Activated T-helper 17 cell treated with anti-CD3 and anti-CD28 coated beads, Interleukin-2, amount 50 U/mL, for 72 hours (primary cell): ENCODE measurements at regions not wholly inside any gene's neighbourhood (a gene's known extent, or its start where the extent isn't known, plus 50 kb on each side); places are given as distances from the start of the nearest gene placed in this dataset.

Source experiments
- ATAC-seq: fragments of 150-1000 bp; cut with Tn5 transposase; replicated peaks from 2 replicates; pipeline ENCODE4 v1.10.0; 2021; ENCODE audit warnings: mild to moderate bottlenecking, moderate library complexity
- H3K27ac Mint-ChIP-seq: one replicate; pipeline ENCODE4 v1.8.0; 2022; ENCODE audit warnings: mixed read lengths
- H3K27me3 Mint-ChIP-seq: one replicate; pipeline ENCODE4 v1.8.0; 2022; ENCODE audit warnings: mixed read lengths
- H3K36me3 Mint-ChIP-seq: one replicate; pipeline ENCODE4 v1.8.0; 2022; ENCODE audit warnings: low read depth, mild to moderate bottlenecking, mixed read lengths
- H3K4me1 Mint-ChIP-seq: one replicate; pipeline ENCODE4 v1.8.0; 2022; ENCODE audit warnings: mixed read lengths
- H3K4me3 Mint-ChIP-seq: one replicate; pipeline ENCODE4 v1.8.0; 2022; ENCODE audit warnings: mild to moderate bottlenecking, mixed read lengths
- H3K9me3 Mint-ChIP-seq: one replicate; pipeline ENCODE4 v1.8.0; 2022; ENCODE audit warnings: mixed read lengths

- Mint-ChIP-seq H3K4me1 (peaks cover 7% of the 10 kb centered on the region), H3K36me3 (no peaks in the 10 kb centered on the region), H3K9me3 (no peaks in the 10 kb centered on the region), H3K4me3 (no peak overlapping the region), H3K27ac (no peak overlapping the region), H3K27me3 (no peaks in the 10 kb centered on the region)
- ATAC-seq: no peak
These were observed 131.0 kb upstream of the CXCR4 start for GRCh38 chr2:136248907-136249306.

GRCh38 chr2:136248242-136248641 is 130.3 kb upstream of the CXCR4 start:
- no peaks in the 10 kb centered on the region for H3K36me3 Mint-ChIP-seq
- H3K27ac Mint-ChIP-seq: no peak overlapping the region
- H3K27me3 Mint-ChIP-seq: no peaks in the 10 kb centered on the region
- peaks cover 7% of the 10 kb centered on the region for H3K4me1 Mint-ChIP-seq
- no peak overlapping the region for H3K4me3 Mint-ChIP-seq
- no peak for ATAC-seq
- H3K9me3 Mint-ChIP-seq: no peaks in the 10 kb centered on the region

GRCh38 chr2:136247204-136247950 is 129.4 kb upstream of the CXCR4 start:
- H3K4me1 Mint-ChIP-seq: peaks cover 16% of the 10 kb centered on the region
- H3K9me3 Mint-ChIP-seq: no peaks in the 10 kb centered on the region
- no peaks in the 10 kb centered on the region for H3K27me3 Mint-ChIP-seq
- H3K4me3 Mint-ChIP-seq: no peak overlapping the region
- peak overlapping the region; percentile 41 for H3K27ac Mint-ChIP-seq
- ATAC-seq: peak; percentile 53
- no peaks in the 10 kb centered on the region for H3K36me3 Mint-ChIP-seq

GRCh38 chr2:136246086-136246669 is 128.2 kb upstream of the CXCR4 start:
- Mint-ChIP-seq H3K4me3 (no peak overlapping the region), H3K27me3 (no peaks in the 10 kb centered on the region)

GRCh38 chr2:136245211-136245610 is 127.3 kb upstream of the CXCR4 start:
- Mint-ChIP-seq H3K27ac (peak overlapping the region; percentile 54), H3K27me3 (no peaks in the 10 kb centered on the region), H3K36me3 (no peaks in the 10 kb centered on the region), H3K4me1 (peaks cover 32% of the 10 kb centered on the region), H3K9me3 (peaks cover 3% of the 10 kb centered on the region), H3K4me3 (no peak overlapping the region)
- no peak for ATAC-seq

More at GRCh38 chr2:136246086-136246669, 128.2 kb upstream of the CXCR4 start:
- no peaks in the 10 kb centered on the region for H3K36me3 Mint-ChIP-seq
- H3K9me3 Mint-ChIP-seq: peaks cover 3% of the 10 kb centered on the region
- H3K27ac Mint-ChIP-seq: no peak overlapping the region
- ATAC-seq: no peak
- peaks cover 27% of the 10 kb centered on the region for H3K4me1 Mint-ChIP-seq

- Mint-ChIP-seq H3K36me3 (no peaks in the 10 kb centered on the region), H3K9me3 (peaks cover 3% of the 10 kb centered on the region), H3K4me1 (peaks cover 34% of the 10 kb centered on the region), H3K4me3 (no peak overlapping the region), H3K27me3 (no peaks in the 10 kb centered on the region), H3K27ac (peak overlapping the region; percentile 54)
- no peak for ATAC-seq
These were observed 126.6 kb upstream of the CXCR4 start for GRCh38 chr2:136244536-136244885.

GRCh38 chr2:136243638-136244535 is 125.9 kb upstream of the CXCR4 start:
- H3K4me3 Mint-ChIP-seq: no peak overlapping the region
- H3K27me3 Mint-ChIP-seq: no peaks in the 10 kb centered on the region
- peaks cover 3% of the 10 kb centered on the region for H3K9me3 Mint-ChIP-seq
- H3K4me1 Mint-ChIP-seq: peaks cover 39% of the 10 kb centered on the region
- peak overlapping the region; percentile 92 for H3K27ac Mint-ChIP-seq
- ATAC-seq: no peak
- H3K36me3 Mint-ChIP-seq: no peaks in the 10 kb centered on the region

GRCh38 chr2:136242687-136243277 is 124.8 kb upstream of the CXCR4 start:
- H3K4me1 Mint-ChIP-seq: peaks cover 45% of the 10 kb centered on the region
- no peaks in the 10 kb centered on the region for H3K36me3 Mint-ChIP-seq
- H3K27ac Mint-ChIP-seq: peak overlapping the region; percentile 92
- H3K9me3 Mint-ChIP-seq: peaks cover 3% of the 10 kb centered on the region
- no peaks in the 10 kb centered on the region for H3K27me3 Mint-ChIP-seq
- H3K4me3 Mint-ChIP-seq: peak overlapping the region; percentile 62
- ATAC-seq: peak; percentile 83

GRCh38 chr2:136242100-136242499 is 124.2 kb upstream of the CXCR4 start:
- peak overlapping the region; percentile 62 for H3K4me3 Mint-ChIP-seq
- H3K27ac Mint-ChIP-seq: peak overlapping the region; percentile 92
- H3K9me3 Mint-ChIP-seq: peaks cover 3% of the 10 kb centered on the region
- no peaks in the 10 kb centered on the region for H3K36me3 Mint-ChIP-seq
- no peaks in the 10 kb centered on the region for H3K27me3 Mint-ChIP-seq
- no peak for ATAC-seq
- peaks cover 40% of the 10 kb centered on the region for H3K4me1 Mint-ChIP-seq

GRCh38 chr2:136239079-136239685 is 121.2 kb upstream of the CXCR4 start:
- H3K4me3 Mint-ChIP-seq: peak overlapping the region; percentile 62
- H3K27ac Mint-ChIP-seq: peak overlapping the region; percentile 92
- peaks cover 40% of the 10 kb centered on the region for H3K4me1 Mint-ChIP-seq
- H3K27me3 Mint-ChIP-seq: no peaks in the 10 kb centered on the region
- ATAC-seq: no peak
- H3K36me3 Mint-ChIP-seq: no peaks in the 10 kb centered on the region
- peaks cover 3% of the 10 kb centered on the region for H3K9me3 Mint-ChIP-seq

- Mint-ChIP-seq H3K4me1 (peaks cover 40% of the 10 kb centered on the region), H3K27ac (peak overlapping the region; percentile 92), H3K9me3 (peaks cover 3% of the 10 kb centered on the region), H3K27me3 (no peaks in the 10 kb centered on the region), H3K36me3 (no peaks in the 10 kb centered on the region), H3K4me3 (peak overlapping the region; percentile 62)
- ATAC-seq: peak; percentile 78
These were observed 120.5 kb upstream of the CXCR4 start for GRCh38 chr2:136238286-136239078.

- ATAC-seq: no peak
- H3K27me3 Mint-ChIP-seq: no peaks in the 10 kb centered on the region
- no peaks in the 10 kb centered on the region for H3K9me3 Mint-ChIP-seq
- H3K4me1 Mint-ChIP-seq: peaks cover 20% of the 10 kb centered on the region
- no peak overlapping the region for H3K4me3 Mint-ChIP-seq
- H3K36me3 Mint-ChIP-seq: no peaks in the 10 kb centered on the region
- H3K27ac Mint-ChIP-seq: peak overlapping the region; percentile 66
These were observed 118.1 kb upstream of the CXCR4 start for GRCh38 chr2:136236019-136236418.

GRCh38 chr2:136235546-136235945 is 117.6 kb upstream of the CXCR4 start:
- no peak overlapping the region for H3K4me3 Mint-ChIP-seq
- ATAC-seq: no peak

More at GRCh38 chr2:136235546-136235945, 117.6 kb upstream of the CXCR4 start:
- Mint-ChIP-seq H3K9me3 (no peaks in the 10 kb centered on the region), H3K36me3 (no peaks in the 10 kb centered on the region), H3K27ac (no peak overlapping the region), H3K27me3 (no peaks in the 10 kb centered on the region), H3K4me1 (peaks cover 19% of the 10 kb centered on the region)
